ENCODE measurements at regions not wholly inside any gene's neighbourhood (a gene's known extent, or its start where the extent isn't known, plus 50 kb on each side); places are given as distances from the start of the nearest gene placed in this dataset.

DNA sequence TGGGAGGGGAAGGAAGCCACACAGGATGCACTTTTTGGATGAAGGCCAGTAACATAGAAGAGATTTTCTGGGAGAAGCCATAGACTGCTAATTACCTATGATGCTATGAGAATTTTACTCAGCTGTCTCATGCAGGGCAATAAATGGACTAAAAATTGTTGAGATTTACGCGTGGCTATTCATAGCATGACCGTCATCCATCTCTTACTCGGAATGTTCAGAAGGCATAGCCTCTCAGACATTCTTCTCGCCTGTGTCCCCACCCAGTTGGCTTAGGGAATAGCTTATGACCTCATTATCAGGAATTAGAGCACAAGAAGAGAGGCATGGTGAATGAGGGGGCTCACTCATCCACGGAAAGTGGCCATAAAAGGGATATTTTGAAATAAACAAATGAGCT, 107.9 kb upstream of the ATP10A start:
- Histone ChIP-seq H3K4me3 (ENCODE audit: low read depth, low read length) (no peak overlapping the region), H3K9me3 (ENCODE audit: control insufficient read depth, insufficient read depth, low read depth, low read length) (no peaks in the 10 kb centered on the region), H3K36me3 (ENCODE audit: control insufficient read depth in 2 of 2, insufficient read depth in 1 of 2, low read length in 2 of 2) (no peaks in the 10 kb centered on the region), H3K27ac (ENCODE audit: extremely low read depth, low read depth, low read length) (no peak overlapping the region), H3K4me1 (ENCODE audit: control insufficient read depth, insufficient read depth, low read length) (no peaks in the 10 kb centered on the region)
- TF ChIP-seq, protein P1, sequence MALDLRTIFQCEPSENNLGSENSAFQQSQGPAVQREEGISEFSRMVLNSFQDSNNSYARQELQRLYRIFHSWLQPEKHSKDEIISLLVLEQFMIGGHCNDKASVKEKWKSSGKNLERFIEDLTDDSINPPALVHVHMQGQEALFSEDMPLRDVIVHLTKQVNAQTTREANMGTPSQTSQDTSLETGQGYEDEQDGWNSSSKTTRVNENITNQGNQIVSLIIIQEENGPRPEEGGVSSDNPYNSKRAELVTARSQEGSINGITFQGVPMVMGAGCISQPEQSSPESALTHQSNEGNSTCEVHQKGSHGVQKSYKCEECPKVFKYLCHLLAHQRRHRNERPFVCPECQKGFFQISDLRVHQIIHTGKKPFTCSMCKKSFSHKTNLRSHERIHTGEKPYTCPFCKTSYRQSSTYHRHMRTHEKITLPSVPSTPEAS (tag by site-specific recombination; IDR thresholded peaks at IDR 0.05), result no peak
- TF ChIP-seq GLIS2 (tag by site-specific recombination; IDR thresholded peaks at IDR 0.05), result no peak
- no peak for TF ChIP-seq ZNF529 (tag by site-specific recombination; IDR thresholded peaks at IDR 0.05; ENCODE audit: insufficient replicate concordance)
- TF ChIP-seq ZNF571 (tag by site-specific recombination; IDR thresholded peaks at IDR 0.05), result no peak
- TF ChIP-seq, protein P2, sequence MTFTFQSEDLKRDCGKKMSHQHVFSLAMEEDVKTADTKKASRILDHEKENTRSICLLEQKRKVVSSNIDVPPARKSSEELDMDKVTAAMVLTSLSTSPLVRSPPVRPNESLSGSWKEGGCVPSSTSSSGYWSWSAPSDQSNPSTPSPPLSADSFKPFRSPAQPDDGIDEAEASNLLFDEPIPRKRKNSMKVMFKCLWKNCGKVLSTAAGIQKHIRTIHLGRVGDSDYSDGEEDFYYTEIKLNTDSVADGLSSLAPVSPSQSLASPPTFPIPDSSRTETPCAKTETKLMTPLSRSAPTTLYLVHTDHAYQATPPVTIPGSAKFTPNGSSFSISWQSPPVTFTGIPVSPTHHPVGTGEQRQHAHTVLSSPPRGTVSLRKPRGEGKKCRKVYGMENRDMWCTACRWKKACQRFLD (tag by site-specific recombination; IDR thresholded peaks at IDR 0.05), result no peak
- TF ChIP-seq YY2 (tag by site-specific recombination; IDR thresholded peaks at IDR 0.05), result no peak
- TF ChIP-seq ZBTB21 (tag by site-specific recombination; IDR thresholded peaks at IDR 0.05), result peak; percentile 65
- CTCF ChIA-PET, result interaction anchor here (0.6 kb wide), 1 partner anchor 868 kb away, joined by 3 read pairs; no protein-coding TSS in a partner anchor
- POLR2A ChIA-PET, result no interaction called here

DNA sequence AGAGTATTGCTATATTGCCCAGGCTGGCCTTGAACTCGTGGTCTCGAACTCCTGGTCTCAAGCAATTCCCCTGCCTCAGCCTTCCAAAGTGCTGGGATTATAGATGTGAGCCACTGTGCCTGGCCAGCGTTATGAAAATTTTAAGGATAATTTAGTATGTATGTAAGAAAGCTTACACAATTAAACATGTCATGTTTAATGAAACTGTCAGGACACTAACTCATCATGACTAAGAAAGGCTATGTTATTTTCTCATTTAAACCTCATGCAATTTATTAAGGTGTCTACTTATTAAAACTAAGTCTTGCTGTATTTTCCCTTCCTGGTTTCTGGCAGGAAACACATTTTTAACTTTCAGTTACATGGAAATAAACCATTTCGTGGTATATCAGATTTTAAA, 106.8 kb upstream of the ATP10A start:
- CTCF ChIA-PET, result no interaction called here
- TF ChIP-seq ZNF830 (tag by site-specific recombination; IDR thresholded peaks at IDR 0.05; ENCODE audit: low read depth) (no peak), SP2 (tag by site-specific recombination; IDR thresholded peaks at IDR 0.05) (no peak), BCL11A (tag by site-specific recombination; IDR thresholded peaks at IDR 0.05; ENCODE audit: low read depth) (no peak), ZNF560 (tag by site-specific recombination; IDR thresholded peaks at IDR 0.05; ENCODE audit: borderline replicate concordance) (no peak), ZNF426 (tag by site-specific recombination; IDR thresholded peaks at IDR 0.05) (no peak)
- H3K9me3 ChIP-seq (ENCODE audit: control insufficient read depth, insufficient read depth, low read depth, low read length), result no peaks in the 10 kb centered on the region
- H3K4me1 ChIP-seq (ENCODE audit: control insufficient read depth, insufficient read depth, low read length), result no peaks in the 10 kb centered on the region
- H3K4me3 ChIP-seq (ENCODE audit: low read depth, low read length), result no peak overlapping the region
- POLR2A ChIA-PET, result no interaction called here
- H3K36me3 ChIP-seq (ENCODE audit: control insufficient read depth in 2 of 2, insufficient read depth in 1 of 2, low read length in 2 of 2), result no peaks in the 10 kb centered on the region
- no peak overlapping the region for H3K27ac ChIP-seq (ENCODE audit: extremely low read depth, low read depth, low read length)

DNA sequence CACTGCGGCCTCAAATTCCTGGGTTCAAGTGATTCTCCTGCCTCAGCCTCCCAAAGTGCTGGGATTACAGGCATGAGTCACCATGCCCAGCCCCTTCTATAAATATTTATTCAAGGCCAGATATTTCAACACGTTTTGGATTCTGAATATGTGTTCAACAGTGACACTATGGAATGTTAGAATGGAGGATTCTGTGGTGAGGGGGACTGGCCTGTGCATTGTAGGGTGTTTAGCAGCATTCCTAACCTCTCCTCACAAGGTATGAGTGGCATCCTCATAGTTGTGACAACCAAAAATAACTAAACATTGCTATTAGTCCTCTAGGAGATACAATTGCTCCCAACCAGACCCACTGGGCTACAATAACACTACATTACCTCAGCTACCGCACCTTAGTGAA, 104.0 kb upstream of the ATP10A start:
- ChIA-PET CTCF (no interaction called here), POLR2A (no interaction called here)
- Histone ChIP-seq H3K27ac (ENCODE audit: extremely low read depth, low read depth, low read length) (no peak overlapping the region), H3K4me3 (ENCODE audit: low read depth, low read length) (no peak overlapping the region), H3K4me1 (ENCODE audit: control insufficient read depth, insufficient read depth, low read length) (no peaks in the 10 kb centered on the region), H3K9me3 (ENCODE audit: control insufficient read depth, insufficient read depth, low read depth, low read length) (no peaks in the 10 kb centered on the region), H3K36me3 (ENCODE audit: control insufficient read depth in 2 of 2, insufficient read depth in 1 of 2, low read length in 2 of 2) (no peaks in the 10 kb centered on the region)
- TF ChIP-seq ZNF560 (tag by site-specific recombination; IDR thresholded peaks at IDR 0.05; ENCODE audit: borderline replicate concordance) (no peak), ZNF302 (tag by site-specific recombination; IDR thresholded peaks at IDR 0.05; ENCODE audit: low read depth) (no peak), WT1 (tag by site-specific recombination; IDR thresholded peaks at IDR 0.05) (no peak), ZNF843 (tag by site-specific recombination; IDR thresholded peaks at IDR 0.05) (no peak), ZNF223 (tag by site-specific recombination; IDR thresholded peaks at IDR 0.05) (no peak), ZNF510 (tag by site-specific recombination; IDR thresholded peaks at IDR 0.05; ENCODE audit: insufficient replicate concordance) (no peak), ZNF600 (tag by site-specific recombination; IDR thresholded peaks at IDR 0.05) (no peak), ZNF623 (tag by site-specific recombination; IDR thresholded peaks at IDR 0.05) (no peak), BCL11A (tag by site-specific recombination; IDR thresholded peaks at IDR 0.05; ENCODE audit: low read depth) (no peak)
- TF ChIP-seq, protein P3, sequence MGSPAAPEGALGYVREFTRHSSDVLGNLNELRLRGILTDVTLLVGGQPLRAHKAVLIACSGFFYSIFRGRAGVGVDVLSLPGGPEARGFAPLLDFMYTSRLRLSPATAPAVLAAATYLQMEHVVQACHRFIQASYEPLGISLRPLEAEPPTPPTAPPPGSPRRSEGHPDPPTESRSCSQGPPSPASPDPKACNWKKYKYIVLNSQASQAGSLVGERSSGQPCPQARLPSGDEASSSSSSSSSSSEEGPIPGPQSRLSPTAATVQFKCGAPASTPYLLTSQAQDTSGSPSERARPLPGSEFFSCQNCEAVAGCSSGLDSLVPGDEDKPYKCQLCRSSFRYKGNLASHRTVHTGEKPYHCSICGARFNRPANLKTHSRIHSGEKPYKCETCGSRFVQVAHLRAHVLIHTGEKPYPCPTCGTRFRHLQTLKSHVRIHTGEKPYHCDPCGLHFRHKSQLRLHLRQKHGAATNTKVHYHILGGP (tag by site-specific recombination; IDR thresholded peaks at IDR 0.05), result no peak
- TF ChIP-seq, protein P4, sequence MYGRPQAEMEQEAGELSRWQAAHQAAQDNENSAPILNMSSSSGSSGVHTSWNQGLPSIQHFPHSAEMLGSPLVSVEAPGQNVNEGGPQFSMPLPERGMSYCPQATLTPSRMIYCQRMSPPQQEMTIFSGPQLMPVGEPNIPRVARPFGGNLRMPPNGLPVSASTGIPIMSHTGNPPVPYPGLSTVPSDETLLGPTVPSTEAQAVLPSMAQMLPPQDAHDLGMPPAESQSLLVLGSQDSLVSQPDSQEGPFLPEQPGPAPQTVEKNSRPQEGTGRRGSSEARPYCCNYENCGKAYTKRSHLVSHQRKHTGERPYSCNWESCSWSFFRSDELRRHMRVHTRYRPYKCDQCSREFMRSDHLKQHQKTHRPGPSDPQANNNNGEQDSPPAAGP (tag by site-specific recombination; IDR thresholded peaks at IDR 0.05), result no peak
- TF ChIP-seq, protein P5, sequence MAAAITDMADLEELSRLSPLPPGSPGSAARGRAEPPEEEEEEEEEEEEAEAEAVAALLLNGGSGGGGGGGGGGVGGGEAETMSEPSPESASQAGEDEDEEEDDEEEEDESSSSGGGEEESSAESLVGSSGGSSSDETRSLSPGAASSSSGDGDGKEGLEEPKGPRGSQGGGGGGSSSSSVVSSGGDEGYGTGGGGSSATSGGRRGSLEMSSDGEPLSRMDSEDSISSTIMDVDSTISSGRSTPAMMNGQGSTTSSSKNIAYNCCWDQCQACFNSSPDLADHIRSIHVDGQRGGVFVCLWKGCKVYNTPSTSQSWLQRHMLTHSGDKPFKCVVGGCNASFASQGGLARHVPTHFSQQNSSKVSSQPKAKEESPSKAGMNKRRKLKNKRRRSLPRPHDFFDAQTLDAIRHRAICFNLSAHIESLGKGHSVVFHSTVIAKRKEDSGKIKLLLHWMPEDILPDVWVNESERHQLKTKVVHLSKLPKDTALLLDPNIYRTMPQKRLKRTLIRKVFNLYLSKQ (tag by site-specific recombination; IDR thresholded peaks at IDR 0.05; ENCODE audit: borderline replicate concordance), result no peak

Data from HEK293 (cell line).